ENCODE measurements at regions not wholly inside any gene's neighbourhood (a gene's known extent, or its start where the extent isn't known, plus 50 kb on each side); places are given as distances from the start of the nearest gene placed in this dataset.

DNA sequence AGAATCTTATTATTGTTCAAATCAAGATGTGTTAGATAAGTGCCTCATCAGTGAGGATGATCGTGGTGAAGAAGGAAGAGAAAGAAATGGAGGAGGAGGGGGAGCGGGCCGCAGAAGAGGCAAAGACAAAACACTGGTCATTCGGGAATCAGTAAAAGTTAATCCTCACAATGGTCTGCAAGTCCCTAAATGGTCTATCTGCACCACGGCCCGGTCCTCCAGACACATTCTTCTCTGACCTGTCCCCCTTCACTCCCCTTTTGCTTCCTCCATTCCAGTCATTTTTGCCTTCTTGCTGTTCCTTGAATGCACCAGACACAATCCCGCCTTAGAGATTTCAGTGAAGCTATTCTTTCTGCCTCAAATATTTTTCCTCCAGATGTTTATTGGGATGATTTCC is 240.1 kb upstream of the ADGRL2 start:
- TF ChIP-seq, protein P1, sequence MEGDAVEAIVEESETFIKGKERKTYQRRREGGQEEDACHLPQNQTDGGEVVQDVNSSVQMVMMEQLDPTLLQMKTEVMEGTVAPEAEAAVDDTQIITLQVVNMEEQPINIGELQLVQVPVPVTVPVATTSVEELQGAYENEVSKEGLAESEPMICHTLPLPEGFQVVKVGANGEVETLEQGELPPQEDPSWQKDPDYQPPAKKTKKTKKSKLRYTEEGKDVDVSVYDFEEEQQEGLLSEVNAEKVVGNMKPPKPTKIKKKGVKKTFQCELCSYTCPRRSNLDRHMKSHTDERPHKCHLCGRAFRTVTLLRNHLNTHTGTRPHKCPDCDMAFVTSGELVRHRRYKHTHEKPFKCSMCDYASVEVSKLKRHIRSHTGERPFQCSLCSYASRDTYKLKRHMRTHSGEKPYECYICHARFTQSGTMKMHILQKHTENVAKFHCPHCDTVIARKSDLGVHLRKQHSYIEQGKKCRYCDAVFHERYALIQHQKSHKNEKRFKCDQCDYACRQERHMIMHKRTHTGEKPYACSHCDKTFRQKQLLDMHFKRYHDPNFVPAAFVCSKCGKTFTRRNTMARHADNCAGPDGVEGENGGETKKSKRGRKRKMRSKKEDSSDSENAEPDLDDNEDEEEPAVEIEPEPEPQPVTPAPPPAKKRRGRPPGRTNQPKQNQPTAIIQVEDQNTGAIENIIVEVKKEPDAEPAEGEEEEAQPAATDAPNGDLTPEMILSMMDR (IDR thresholded peaks at IDR 0.05), result no peak
- no peak for TF ChIP-seq POLR2A (IDR thresholded peaks at IDR 0.05)

Measured in adrenal gland (tissue), 5 donors.